ENCODE measurements at regions not wholly inside any gene's neighbourhood (a gene's known extent, or its start where the extent isn't known, plus 50 kb on each side); places are given as distances from the start of the nearest gene placed in this dataset.

DNA sequence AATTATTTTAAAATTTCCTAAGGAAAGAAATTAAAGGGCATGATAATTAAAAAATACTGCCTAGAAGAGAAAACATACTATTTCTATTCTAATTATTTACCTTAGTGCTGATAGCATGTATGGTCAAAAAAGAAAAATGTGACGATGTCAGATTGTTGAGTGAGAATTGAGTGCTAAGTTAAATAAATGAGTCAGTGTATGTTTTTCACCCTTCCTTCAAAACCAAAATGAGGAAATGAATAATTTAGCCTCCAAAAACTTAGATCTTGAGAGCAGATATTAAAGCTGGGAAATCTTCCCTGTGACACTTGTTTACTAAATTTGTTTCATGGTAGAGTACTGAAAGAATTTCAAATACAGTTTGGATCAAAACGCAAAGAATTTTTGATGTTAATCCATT, 58.6 kb upstream of the NYAP2 start:
- in situ Hi-C loops (cut with HindIII; ENCODE audit: low pct_unique_long_range_greater_than_20kb, low sequenced_read_pairs), result no loop called here
- DNase-seq (ENCODE audit: low read depth, low spot score), result no peak

DNA sequence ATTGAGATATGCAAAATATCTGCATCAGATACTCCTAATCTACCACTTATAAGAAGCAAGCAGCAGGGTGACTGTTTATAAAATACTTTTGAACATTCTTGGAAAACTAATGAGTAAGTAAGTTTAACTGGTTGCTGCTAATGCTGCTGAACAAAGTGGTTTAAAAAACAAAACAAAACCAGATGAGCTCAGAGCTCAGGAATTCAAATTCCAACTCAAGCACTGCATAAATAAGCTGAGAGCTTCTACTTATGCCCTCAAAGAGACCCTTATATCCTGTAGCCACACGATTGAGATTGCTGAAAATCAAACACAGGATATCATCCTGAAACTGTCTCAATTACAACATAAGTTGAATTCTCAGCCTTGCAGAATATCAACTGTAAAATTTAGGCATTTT, 62.3 kb upstream of the NYAP2 start:
- DNase-seq (ENCODE audit: low read depth, low spot score), result no peak
- in situ Hi-C loops (cut with HindIII; ENCODE audit: low pct_unique_long_range_greater_than_20kb, low sequenced_read_pairs), result no loop called here

DNA sequence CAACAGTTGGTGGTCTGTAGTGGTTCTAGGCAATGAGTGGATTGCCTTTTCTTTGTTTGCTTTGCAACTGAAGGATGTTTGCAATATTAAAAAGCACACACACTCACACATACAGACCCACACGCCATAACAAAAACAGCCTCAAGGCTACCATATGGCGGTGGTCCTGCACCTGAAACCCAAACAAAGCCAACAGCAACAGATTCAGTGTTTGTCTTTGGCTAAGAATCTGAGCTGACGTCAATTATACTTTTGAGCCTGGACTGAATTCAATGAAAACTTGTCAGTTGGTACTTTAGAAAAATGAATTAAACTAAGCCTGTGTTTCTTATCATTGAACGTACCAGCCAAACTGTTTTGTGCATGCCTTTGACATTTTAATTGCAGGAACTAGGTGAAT, 65.0 kb upstream of the NYAP2 start:
- no peak for DNase-seq (ENCODE audit: low read depth, low spot score)
- in situ Hi-C loops (cut with HindIII; ENCODE audit: low pct_unique_long_range_greater_than_20kb, low sequenced_read_pairs), result no loop called here

DNA sequence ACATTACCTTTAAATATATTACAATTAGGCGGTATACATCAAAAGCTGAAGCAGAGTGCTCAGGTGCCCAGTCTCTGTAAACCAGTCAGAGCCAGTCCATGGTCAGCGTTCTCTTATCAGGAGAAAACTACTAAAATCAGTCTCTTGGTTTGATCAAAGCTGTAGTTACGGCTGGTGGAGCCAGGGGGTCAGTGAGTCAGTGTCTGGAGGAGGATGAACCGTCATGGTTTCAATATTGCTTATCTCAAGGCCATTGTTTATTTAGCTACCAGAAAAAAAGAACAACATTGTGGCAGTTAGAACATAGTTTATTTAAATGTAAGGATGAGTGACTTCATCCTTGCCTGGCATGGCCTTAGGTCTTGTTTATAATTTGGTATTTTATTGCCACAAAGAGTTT, 71.3 kb upstream of the NYAP2 start:
- DNase-seq (ENCODE audit: low read depth, low spot score), result no peak
- in situ Hi-C loops (cut with HindIII; ENCODE audit: low pct_unique_long_range_greater_than_20kb, low sequenced_read_pairs), result no loop called here

DNA sequence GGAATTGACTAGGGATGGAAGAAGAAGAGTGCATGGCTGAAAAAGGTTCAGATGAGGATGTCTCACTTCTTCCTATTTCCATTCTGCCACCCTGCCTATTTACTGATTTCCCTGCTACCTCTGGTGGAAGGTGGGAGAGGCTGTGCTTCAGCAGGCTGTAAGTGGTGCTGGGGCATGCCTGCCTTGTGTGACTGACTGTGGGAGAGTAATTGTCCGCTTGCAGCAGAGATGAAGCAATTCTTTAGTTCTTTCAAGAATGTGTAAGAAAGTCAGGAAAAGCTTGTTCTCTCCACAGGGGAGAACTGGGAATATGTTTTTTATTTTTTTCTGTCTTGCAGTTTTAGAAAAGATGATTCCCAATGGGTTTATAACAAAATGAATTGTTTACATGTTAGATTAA, 72.5 kb upstream of the NYAP2 start:
- in situ Hi-C loops (cut with HindIII; ENCODE audit: low pct_unique_long_range_greater_than_20kb, low sequenced_read_pairs), result no loop called here
- DNase-seq (ENCODE audit: low read depth, low spot score), result no peak

DNA sequence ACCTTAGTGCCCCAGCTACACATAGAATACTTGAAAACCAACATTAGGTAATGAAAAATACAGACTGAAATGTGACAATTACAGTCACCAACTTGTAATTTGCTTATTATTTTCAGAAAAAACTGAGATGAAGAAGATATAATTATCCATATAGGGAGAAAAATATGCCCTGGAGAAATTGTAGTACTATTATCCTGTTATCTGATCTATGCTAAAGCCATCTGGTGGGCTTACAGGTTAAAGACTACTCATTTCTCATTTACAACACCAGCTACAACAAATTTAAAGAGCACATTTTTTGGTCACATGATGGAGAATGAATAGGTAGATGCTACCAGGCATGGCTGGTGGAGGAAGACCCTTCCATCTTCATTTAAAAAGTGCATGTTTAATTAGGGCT, 79.6 kb upstream of the NYAP2 start:
- DNase-seq (ENCODE audit: low read depth, low spot score), result no peak
- in situ Hi-C loops (cut with HindIII; ENCODE audit: low pct_unique_long_range_greater_than_20kb, low sequenced_read_pairs), result no loop called here

DNA sequence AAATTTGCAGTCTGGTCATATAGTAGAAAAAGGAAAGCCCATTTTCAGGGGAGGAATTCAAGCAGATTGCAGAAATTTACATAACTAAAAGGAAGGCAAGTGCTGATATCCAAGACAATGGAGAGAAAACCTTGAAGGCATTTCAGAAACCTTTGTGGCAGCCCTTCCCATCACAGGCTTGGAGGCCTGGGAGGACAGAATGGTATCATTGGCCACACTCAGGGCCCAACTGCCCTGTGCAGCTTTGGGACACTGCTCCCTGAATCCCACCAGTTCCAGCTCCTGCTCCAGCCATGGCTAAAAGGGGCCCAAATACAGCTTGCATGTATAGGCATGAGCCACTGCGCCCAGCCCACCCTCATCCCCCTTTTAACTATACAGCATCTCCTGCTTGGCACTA, 81.1 kb upstream of the NYAP2 start:
- in situ Hi-C loops (cut with HindIII; ENCODE audit: low pct_unique_long_range_greater_than_20kb, low sequenced_read_pairs), result no loop called here
- no peak for DNase-seq (ENCODE audit: low read depth, low spot score)

DNA sequence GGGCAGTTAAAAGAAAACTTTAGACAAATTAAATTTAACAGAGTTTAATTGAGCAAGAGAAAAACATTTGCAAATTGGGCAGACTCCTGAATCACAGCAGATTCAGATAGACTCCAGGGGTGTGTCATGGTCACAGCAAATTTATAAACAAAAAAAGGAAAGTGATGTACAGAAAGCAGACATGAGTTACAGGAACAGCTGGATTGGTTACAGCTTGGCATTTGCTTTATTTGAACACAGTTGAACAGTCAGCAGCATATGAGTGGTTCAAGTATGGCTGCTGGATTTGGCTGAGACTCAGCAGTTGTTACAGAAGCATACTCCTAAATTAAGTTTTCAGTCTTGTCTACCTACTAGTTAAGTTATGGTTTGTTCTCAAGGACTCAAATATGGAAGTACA, 82.3 kb upstream of the NYAP2 start:
- in situ Hi-C loops (cut with HindIII; ENCODE audit: low pct_unique_long_range_greater_than_20kb, low sequenced_read_pairs), result no loop called here
- DNase-seq (ENCODE audit: low read depth, low spot score), result no peak

DNA sequence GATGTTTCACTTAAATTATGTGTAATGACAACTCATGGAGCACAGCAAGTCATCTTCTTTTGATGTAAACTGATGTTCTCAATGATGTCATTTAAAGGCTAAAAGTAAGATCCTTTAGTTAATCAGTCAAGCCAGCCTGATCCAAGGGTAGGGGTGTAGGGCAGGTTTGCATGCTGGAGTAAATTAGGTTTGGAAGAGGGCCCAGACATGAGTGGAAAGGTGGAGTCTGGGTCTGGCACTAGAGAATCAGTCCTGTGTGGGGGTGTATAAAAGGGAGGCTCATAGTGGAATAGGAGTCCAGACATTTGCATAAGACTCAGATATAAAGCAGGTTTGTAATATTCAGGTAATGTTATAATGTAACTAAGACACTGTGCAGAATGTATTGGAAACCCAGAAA, 88.8 kb upstream of the NYAP2 start:
- in situ Hi-C loops (cut with HindIII; ENCODE audit: low pct_unique_long_range_greater_than_20kb, low sequenced_read_pairs), result no loop called here
- no peak for DNase-seq (ENCODE audit: low read depth, low spot score)

DNA sequence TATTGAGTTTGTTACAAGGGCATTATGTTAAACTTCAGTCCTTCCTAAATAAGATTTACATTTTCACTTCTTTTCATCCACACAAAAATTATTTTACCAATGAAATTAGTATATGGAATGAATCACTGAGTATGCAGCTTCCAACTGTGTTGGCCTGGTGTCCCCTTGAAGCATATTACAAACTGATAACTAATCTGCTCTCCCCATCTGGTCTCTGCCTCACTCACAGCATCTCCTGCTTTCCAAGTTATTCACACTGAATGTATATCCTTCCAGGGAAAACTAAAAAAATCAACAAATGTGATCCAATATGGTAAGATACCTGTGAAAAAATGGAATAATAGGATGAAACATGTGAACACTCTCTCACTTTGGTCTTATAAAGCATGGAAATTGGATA, 90.0 kb upstream of the NYAP2 start:
- DNase-seq (ENCODE audit: low read depth, low spot score), result no peak
- in situ Hi-C loops (cut with HindIII; ENCODE audit: low pct_unique_long_range_greater_than_20kb, low sequenced_read_pairs), result no loop called here

DNA sequence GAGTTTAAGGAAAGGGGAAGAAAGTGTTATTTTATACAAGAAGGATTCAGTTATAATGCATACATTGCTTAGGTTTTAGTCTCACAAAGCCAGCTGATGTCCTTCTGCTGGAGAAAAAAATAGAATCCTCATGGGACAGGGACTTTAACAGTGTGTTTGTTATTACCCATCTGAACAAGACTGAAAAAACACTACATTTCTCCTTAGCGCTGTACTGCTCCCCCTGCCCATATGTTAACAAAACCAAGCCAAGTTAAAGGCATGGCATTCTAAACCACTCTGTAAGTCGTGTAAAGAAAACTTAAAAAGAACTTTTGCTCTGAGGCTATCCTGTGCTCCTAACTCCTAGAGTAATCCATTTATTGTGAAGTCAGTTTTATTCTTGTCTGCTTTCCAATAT, 102.6 kb upstream of the NYAP2 start:
- DNase-seq (ENCODE audit: low read depth, low spot score), result no peak
- in situ Hi-C loops (cut with HindIII; ENCODE audit: low pct_unique_long_range_greater_than_20kb, low sequenced_read_pairs), result no loop called here

DNA sequence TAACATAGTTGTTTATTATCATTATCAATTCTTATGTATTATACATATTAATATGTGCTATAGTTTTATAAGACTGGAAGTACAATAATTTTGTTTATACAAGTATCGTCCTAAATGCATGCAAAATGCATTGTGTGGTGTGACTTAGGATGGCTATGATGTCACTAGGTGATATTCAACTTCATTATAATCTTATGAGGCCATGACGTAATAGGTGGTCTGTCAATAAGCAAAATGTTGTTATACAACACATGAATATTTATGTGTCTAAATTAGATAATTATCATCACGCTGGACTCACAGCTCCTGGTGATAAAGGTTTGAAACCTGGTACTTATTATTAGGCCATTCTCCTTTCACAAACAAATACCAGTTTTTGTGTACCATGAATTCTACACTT, 104.4 kb upstream of the NYAP2 start:
- no peak for DNase-seq (ENCODE audit: low read depth, low spot score)
- in situ Hi-C loops (cut with HindIII; ENCODE audit: low pct_unique_long_range_greater_than_20kb, low sequenced_read_pairs), result no loop called here

DNA sequence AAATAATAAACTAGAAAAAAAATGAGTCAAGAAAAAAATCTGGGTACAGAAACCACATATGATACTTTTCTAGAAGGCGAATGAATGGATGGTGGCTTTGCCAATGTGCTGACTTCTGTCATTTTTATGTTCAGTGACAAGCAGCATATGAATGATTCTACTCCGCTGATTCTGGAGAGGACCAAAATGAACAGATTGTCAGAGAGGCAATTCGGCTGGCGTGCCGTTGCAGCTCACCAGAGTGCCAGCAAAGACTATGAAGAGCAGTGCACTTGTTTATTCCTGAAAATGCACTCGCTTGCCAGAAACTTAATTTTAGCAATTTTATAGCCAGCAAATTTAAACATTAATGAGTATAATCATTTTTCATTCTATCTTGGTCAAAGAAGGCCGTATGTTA, 105.9 kb upstream of the NYAP2 start:
- no peak for DNase-seq (ENCODE audit: low read depth, low spot score)
- in situ Hi-C loops (cut with HindIII; ENCODE audit: low pct_unique_long_range_greater_than_20kb, low sequenced_read_pairs), result no loop called here

DNA sequence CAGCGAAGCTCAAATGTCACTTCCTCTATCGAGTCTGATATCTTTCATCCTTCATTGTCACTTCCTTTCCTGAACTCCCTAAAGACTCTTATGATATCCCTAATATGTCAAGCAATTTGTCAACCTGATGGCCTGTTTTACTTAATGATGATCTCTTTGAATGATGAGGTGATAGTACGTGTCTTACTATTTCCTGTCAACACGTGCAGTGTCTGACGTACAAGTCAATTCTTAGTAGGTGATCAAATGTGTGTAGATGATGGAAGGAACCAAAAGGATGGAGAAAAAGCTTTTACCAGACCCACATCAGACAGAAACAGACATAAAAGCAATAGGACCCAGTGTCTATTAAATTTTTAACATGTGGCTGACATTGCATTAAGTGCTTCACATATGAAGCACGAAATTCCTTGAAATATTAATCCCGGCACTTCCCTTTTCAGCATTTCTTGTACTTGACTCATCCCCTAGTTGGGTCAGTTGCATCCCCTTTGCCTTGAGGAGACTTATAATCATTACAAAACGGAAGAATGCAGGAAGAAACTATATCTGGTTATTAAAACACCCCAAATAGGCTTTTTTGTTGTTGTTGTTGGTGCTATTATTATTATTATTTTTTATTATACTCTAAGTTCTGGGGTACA, 108.6 kb upstream of the NYAP2 start:
- in situ Hi-C loops (cut with HindIII; ENCODE audit: low pct_unique_long_range_greater_than_20kb, low sequenced_read_pairs), result no loop called here

DNA sequence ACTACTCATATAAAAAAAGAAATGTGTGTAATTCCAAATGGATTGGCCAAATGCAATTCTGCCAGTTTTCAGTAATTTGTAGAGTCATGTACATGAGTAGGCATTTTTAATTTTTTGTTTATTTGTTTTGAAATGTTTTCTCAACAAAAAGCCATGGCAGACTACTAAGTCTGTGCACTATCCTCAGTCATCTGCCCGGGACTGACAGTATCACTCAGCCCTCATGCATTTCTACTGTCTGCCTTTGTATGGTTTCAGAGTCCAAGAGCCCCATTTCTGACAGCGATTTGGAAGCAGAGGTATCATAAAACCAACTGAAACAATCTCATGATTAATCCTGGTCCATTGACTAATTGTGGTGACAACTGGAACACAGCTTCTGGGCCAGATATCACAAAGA, 109.9 kb upstream of the NYAP2 start:
- DNase-seq (ENCODE audit: low read depth, low spot score), result no peak
- in situ Hi-C loops (cut with HindIII; ENCODE audit: low pct_unique_long_range_greater_than_20kb, low sequenced_read_pairs), result no loop called here

More for the DNA sequence above, 108.6 kb upstream of the NYAP2 start:
- DNase-seq (ENCODE audit: low read depth, low spot score), result no peak

DNA sequence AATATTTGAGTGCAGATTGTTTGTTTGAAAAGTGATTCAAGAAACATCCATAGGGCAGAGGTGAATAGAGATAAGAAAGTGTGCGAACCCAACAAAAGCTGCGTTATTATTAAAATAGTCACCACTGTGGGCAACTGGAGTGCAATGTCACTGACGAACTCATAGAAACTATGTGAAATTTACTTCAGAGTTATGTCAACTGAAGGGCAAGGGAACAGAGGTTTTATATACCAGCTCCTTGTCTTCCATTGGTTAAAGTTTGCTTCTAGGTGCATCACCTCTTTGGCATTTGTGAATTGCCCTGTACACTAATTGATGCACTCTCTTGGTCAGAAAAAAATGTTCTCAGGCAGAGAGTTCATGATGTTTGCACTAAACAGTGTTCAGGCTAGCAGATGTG, 110.5 kb upstream of the NYAP2 start:
- DNase-seq (ENCODE audit: low read depth, low spot score), result no peak
- in situ Hi-C loops (cut with HindIII; ENCODE audit: low pct_unique_long_range_greater_than_20kb, low sequenced_read_pairs), result no loop called here

DNA sequence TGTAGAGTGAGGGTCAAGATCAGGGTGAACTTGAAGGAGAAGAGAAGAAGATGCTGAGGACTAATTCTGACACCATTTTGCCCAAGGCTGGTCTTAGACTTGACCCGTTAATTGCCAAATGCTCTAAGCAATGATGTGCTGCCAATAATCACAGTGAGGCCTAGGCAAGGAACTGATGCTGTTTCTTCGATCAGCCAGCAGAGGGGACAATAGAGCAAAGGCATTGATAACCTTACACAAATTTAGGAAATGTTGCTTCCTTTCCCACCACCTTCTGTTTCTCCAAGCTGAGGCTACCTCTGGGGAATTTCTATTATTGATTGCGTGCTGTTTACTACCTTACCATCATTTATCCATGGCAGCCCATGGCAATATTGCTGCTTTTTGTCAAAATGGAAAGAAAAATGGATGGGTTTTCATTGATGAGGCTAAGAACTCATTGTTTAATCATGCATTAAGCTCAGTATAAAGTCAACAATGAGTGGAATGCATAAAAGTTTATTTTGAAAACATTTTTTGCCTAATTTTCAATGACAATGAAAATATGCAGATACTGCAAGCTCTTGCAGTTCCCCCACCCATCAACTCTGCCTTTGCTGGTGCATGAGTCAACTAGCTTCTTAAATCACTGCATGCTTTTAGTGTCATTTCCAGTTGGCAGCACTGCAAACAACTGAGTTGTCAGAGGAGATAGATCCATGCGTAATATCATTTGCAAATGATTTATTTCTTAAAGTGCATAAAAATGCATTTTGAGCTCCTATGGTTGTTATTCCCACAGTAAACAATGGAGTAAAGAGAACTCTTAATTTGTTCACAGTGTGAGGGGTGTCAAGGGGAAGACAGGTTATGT, 116.4 kb upstream of the NYAP2 start:
- peak; percentile 56 for DNase-seq (ENCODE audit: low read depth, low spot score)
- in situ Hi-C loops (cut with HindIII; ENCODE audit: low pct_unique_long_range_greater_than_20kb, low sequenced_read_pairs), result no loop called here

DNA sequence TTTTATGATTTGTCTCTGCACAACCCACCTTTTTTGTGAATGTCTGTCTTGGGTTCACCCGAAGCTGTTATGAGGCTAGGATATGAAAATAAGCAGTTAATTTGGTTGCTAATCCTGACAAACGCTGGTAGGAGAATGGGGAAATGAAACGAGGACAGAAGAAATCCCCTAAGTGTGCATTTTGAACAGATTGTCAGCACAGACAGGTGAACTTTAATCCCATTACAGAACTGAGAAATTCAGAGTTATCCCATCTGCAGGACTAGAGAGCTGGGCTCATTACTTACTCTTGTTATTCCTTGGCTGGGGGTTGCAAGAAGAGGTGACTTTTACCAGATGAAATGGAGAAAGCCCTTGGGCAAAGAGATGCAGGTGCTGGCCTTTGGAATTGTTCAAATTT, 123.3 kb upstream of the NYAP2 start:
- no peak for DNase-seq (ENCODE audit: low read depth, low spot score)
- in situ Hi-C loops (cut with HindIII; ENCODE audit: low pct_unique_long_range_greater_than_20kb, low sequenced_read_pairs), result no loop called here

DNA sequence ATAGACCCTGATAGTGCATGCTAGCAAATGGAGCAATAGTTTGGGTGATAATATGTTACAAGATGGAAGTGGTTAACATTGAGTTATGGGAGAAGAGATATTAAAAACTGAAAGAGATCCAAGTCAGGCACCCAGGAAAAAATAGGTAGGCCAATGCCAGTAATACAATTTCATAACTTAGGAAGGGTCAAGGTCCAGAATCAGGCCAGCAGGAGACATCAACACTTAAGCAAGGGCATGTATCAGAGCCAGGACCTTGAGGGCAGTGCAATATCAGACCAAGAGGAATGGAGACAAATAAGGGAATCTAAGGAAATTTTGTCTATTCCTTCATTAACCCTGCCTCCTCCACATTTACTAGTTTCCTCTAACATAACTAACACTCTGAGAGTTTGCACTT, 124.1 kb upstream of the NYAP2 start:
- DNase-seq (ENCODE audit: low read depth, low spot score), result no peak
- in situ Hi-C loops (cut with HindIII; ENCODE audit: low pct_unique_long_range_greater_than_20kb, low sequenced_read_pairs), result no loop called here
